ENCODE measurements at regions not wholly inside any gene's neighbourhood (a gene's known extent, or its start where the extent isn't known, plus 50 kb on each side); places are given as distances from the start of the nearest gene placed in this dataset.

GRCh38 chrX:8868906-8869305 lies 67.7 kb upstream of the FAM9A start:
- no peak overlapping the region for H3K27ac ChIP-seq (ENCODE audit: low read length)
- H3K27me3 ChIP-seq (ENCODE audit: low read depth, low read length), result no peaks in the 10 kb centered on the region
- H3K36me3 ChIP-seq (ENCODE audit: control insufficient read depth in 1 of 2, insufficient read depth in 2 of 2, low read length in 2 of 2), result no peaks in the 10 kb centered on the region
- no peaks in the 10 kb centered on the region for H3K4me1 ChIP-seq (ENCODE audit: control insufficient read depth in 1 of 2, insufficient read depth in 2 of 2, low read length in 2 of 2)
- H3K9me3 ChIP-seq (ENCODE audit: control insufficient read depth in 1 of 2, low read length in 2 of 2), result no peaks in the 10 kb centered on the region
- H3K4me3 ChIP-seq (ENCODE audit: low read depth in 1 of 2, low read length in 2 of 2), result no peak overlapping the region

GRCh38 chrX:8868070-8868773 lies 67.0 kb upstream of the FAM9A start:
- no peaks in the 10 kb centered on the region for H3K36me3 ChIP-seq (ENCODE audit: control insufficient read depth in 1 of 2, insufficient read depth in 2 of 2, low read length in 2 of 2)
- H3K4me3 ChIP-seq (ENCODE audit: low read depth in 1 of 2, low read length in 2 of 2), result no peak overlapping the region
- H3K27ac ChIP-seq (ENCODE audit: low read length), result no peak overlapping the region
- no peaks in the 10 kb centered on the region for H3K27me3 ChIP-seq (ENCODE audit: low read depth, low read length)
- no peaks in the 10 kb centered on the region for H3K9me3 ChIP-seq (ENCODE audit: control insufficient read depth in 1 of 2, low read length in 2 of 2)
- H3K4me1 ChIP-seq (ENCODE audit: control insufficient read depth in 1 of 2, insufficient read depth in 2 of 2, low read length in 2 of 2), result no peaks in the 10 kb centered on the region

- no peaks in the 10 kb centered on the region for H3K36me3 ChIP-seq (ENCODE audit: control insufficient read depth in 1 of 2, insufficient read depth in 2 of 2, low read length in 2 of 2)
- no peak overlapping the region for H3K27ac ChIP-seq (ENCODE audit: low read length)
- no peaks in the 10 kb centered on the region for H3K9me3 ChIP-seq (ENCODE audit: control insufficient read depth in 1 of 2, low read length in 2 of 2)
- no peak overlapping the region for H3K4me3 ChIP-seq (ENCODE audit: low read depth in 1 of 2, low read length in 2 of 2)
- H3K27me3 ChIP-seq (ENCODE audit: low read depth, low read length), result no peaks in the 10 kb centered on the region
- no peaks in the 10 kb centered on the region for H3K4me1 ChIP-seq (ENCODE audit: control insufficient read depth in 1 of 2, insufficient read depth in 2 of 2, low read length in 2 of 2)
Measured at GRCh38 chrX:8867406-8867805, 66.2 kb upstream of the FAM9A start.

GRCh38 chrX:8864161-8864560 lies 63.0 kb upstream of the FAM9A start:
- H3K4me3 ChIP-seq (ENCODE audit: low read depth in 1 of 2, low read length in 2 of 2), result no peak overlapping the region
- no peaks in the 10 kb centered on the region for H3K27me3 ChIP-seq (ENCODE audit: low read depth, low read length)
- H3K4me1 ChIP-seq (ENCODE audit: control insufficient read depth in 1 of 2, insufficient read depth in 2 of 2, low read length in 2 of 2), result no peaks in the 10 kb centered on the region
- H3K36me3 ChIP-seq (ENCODE audit: control insufficient read depth in 1 of 2, insufficient read depth in 2 of 2, low read length in 2 of 2), result no peaks in the 10 kb centered on the region
- no peaks in the 10 kb centered on the region for H3K9me3 ChIP-seq (ENCODE audit: control insufficient read depth in 1 of 2, low read length in 2 of 2)
- H3K27ac ChIP-seq (ENCODE audit: low read length), result no peak overlapping the region

- no peaks in the 10 kb centered on the region for H3K27me3 ChIP-seq (ENCODE audit: low read depth, low read length)
- no peaks in the 10 kb centered on the region for H3K36me3 ChIP-seq (ENCODE audit: control insufficient read depth in 1 of 2, insufficient read depth in 2 of 2, low read length in 2 of 2)
- no peaks in the 10 kb centered on the region for H3K4me1 ChIP-seq (ENCODE audit: control insufficient read depth in 1 of 2, insufficient read depth in 2 of 2, low read length in 2 of 2)
- no peak overlapping the region for H3K27ac ChIP-seq (ENCODE audit: low read length)
- H3K4me3 ChIP-seq (ENCODE audit: low read depth in 1 of 2, low read length in 2 of 2), result no peak overlapping the region
- no peaks in the 10 kb centered on the region for H3K9me3 ChIP-seq (ENCODE audit: control insufficient read depth in 1 of 2, low read length in 2 of 2)
Measured at GRCh38 chrX:8861908-8862307, 60.7 kb upstream of the FAM9A start.

- Histone ChIP-seq H3K27me3 (ENCODE audit: low read depth, low read length) (no peaks in the 10 kb centered on the region), H3K9me3 (ENCODE audit: control insufficient read depth in 1 of 2, low read length in 2 of 2) (no peaks in the 10 kb centered on the region), H3K36me3 (ENCODE audit: control insufficient read depth in 1 of 2, insufficient read depth in 2 of 2, low read length in 2 of 2) (no peaks in the 10 kb centered on the region), H3K4me1 (ENCODE audit: control insufficient read depth in 1 of 2, insufficient read depth in 2 of 2, low read length in 2 of 2) (no peaks in the 10 kb centered on the region), H3K4me3 (ENCODE audit: low read depth in 1 of 2, low read length in 2 of 2) (no peak overlapping the region), H3K27ac (ENCODE audit: low read length) (no peak overlapping the region)
Measured at GRCh38 chrX:8851231-8851886, 50.2 kb upstream of the FAM9A start.
